ENCODE measurements at regions not wholly inside any gene's neighbourhood (a gene's known extent, or its start where the extent isn't known, plus 50 kb on each side); places are given as distances from the start of the nearest gene placed in this dataset.

DNA sequence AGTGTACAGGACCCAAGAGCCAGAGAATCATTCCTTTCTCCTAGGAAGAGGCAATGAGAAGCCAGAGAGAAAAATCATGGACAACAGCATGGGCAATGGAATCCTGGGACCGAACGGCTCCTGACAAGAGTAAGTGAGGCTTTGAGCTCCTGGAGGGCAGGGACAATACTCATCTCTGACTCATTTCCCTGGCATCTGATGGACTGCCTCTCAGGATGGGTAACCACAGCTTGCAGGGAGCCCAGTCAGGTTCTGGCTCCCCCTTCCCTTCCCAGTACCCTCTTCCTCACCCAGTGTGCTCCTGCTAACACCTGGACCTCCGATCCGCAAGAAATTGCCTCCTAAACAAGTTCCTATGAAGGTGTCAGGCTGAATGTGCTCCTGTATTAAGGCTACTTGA is 51.2 kb upstream of the SORCS3 start:
- no peaks in the 10 kb centered on the region for H3F3A ChIP-seq (ENCODE audit: insufficient read depth, low read depth)
- H4K20me1 ChIP-seq (ENCODE audit: insufficient read depth), result no peaks in the 10 kb centered on the region
- H3K9me3 ChIP-seq (ENCODE audit: insufficient read depth, low read depth), result no peaks in the 10 kb centered on the region
- intact Hi-C loops (cut with micrococcal nuclease; ENCODE audit: unreplicated experiment), result no loop called here
- no peak overlapping the region for H2AFZ ChIP-seq
- H3K4me2 ChIP-seq, result no peak overlapping the region
- TF ChIP-seq EZH2 (IDR thresholded peaks at IDR 0.05; ENCODE audit: low read depth), result no peak
- TF ChIP-seq, protein P1, sequence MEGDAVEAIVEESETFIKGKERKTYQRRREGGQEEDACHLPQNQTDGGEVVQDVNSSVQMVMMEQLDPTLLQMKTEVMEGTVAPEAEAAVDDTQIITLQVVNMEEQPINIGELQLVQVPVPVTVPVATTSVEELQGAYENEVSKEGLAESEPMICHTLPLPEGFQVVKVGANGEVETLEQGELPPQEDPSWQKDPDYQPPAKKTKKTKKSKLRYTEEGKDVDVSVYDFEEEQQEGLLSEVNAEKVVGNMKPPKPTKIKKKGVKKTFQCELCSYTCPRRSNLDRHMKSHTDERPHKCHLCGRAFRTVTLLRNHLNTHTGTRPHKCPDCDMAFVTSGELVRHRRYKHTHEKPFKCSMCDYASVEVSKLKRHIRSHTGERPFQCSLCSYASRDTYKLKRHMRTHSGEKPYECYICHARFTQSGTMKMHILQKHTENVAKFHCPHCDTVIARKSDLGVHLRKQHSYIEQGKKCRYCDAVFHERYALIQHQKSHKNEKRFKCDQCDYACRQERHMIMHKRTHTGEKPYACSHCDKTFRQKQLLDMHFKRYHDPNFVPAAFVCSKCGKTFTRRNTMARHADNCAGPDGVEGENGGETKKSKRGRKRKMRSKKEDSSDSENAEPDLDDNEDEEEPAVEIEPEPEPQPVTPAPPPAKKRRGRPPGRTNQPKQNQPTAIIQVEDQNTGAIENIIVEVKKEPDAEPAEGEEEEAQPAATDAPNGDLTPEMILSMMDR (conservative IDR thresholded peaks at IDR 0.05), result no peak
- H3K27ac ChIP-seq, result no peak overlapping the region
- no TSS peak for BruUV-seq (replicated peaks)
- DNase-seq, result peak in 1 of 2 experiments; percentile 10
- no peaks in the 10 kb centered on the region for H3K9me2 ChIP-seq (ENCODE audit: insufficient read depth)
- H3K4me3 ChIP-seq, result no peak overlapping the region
- H3K27me3 ChIP-seq (ENCODE audit: insufficient read depth, low read depth), result peaks cover 6% of the 10 kb centered on the region; the same call in 1 of the 2 replicates
- POLR2A ChIA-PET (ENCODE audit: unreplicated experiment), result interaction anchor here (0.5 kb wide), 1 partner anchor 360 kb away, joined by 3 read pairs; no protein-coding TSS in a partner anchor
- H3K79me2 ChIP-seq (ENCODE audit: low read depth), result no peaks in the 10 kb centered on the region
- CTCF ChIA-PET, result no interaction called here
- no peaks in the 10 kb centered on the region for H3K4me1 ChIP-seq (replicated peaks; ENCODE audit: insufficient read depth)
- H3K36me3 ChIP-seq (ENCODE audit: low read depth), result no peaks in the 10 kb centered on the region

Data from PC-9 (cell line).